ENCODE measurements at regions not wholly inside any gene's neighbourhood (a gene's known extent, or its start where the extent isn't known, plus 50 kb on each side); places are given as distances from the start of the nearest gene placed in this dataset.

DNA sequence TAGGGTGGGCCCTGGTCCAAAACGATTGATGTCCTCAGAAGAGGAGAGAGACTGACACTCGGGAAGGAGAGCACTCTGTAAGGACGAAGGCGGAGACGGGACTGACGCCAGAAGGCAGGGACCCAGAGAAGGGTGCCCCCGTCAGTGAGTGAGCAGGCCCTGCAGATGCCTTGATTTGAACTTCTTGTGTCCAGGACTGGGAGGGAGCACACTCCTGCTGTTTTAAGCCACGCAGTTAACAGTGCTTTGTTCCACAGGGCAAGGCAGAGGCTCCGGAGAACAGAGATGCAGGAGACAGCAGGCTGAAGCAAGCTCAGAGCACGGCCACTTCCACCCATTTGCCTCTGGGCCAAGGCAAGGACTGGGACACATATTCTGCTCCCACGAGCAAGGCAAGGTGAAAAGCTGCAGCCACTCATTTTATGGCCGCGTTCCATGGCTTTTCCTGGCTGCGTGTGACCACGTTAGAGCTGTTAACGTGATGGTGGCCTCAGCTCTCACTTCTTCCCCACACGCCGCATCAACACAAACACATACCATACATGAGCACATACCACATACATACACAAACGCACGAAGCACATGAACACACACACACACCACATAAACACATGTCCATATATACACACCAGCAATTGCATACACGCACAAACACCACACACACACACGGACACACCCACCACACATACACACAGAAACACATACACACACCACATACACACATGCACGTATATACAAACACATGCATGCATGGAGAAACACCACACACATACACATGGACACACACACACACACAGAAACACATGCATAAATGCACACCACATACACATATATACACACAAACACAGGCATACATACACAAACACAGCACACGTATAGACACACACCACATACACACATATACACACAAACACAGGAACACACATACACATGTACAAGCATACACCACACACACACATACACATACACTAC, 521.0 kb upstream of the MYT1L start (continued):
- TF ChIP-seq, protein P1, sequence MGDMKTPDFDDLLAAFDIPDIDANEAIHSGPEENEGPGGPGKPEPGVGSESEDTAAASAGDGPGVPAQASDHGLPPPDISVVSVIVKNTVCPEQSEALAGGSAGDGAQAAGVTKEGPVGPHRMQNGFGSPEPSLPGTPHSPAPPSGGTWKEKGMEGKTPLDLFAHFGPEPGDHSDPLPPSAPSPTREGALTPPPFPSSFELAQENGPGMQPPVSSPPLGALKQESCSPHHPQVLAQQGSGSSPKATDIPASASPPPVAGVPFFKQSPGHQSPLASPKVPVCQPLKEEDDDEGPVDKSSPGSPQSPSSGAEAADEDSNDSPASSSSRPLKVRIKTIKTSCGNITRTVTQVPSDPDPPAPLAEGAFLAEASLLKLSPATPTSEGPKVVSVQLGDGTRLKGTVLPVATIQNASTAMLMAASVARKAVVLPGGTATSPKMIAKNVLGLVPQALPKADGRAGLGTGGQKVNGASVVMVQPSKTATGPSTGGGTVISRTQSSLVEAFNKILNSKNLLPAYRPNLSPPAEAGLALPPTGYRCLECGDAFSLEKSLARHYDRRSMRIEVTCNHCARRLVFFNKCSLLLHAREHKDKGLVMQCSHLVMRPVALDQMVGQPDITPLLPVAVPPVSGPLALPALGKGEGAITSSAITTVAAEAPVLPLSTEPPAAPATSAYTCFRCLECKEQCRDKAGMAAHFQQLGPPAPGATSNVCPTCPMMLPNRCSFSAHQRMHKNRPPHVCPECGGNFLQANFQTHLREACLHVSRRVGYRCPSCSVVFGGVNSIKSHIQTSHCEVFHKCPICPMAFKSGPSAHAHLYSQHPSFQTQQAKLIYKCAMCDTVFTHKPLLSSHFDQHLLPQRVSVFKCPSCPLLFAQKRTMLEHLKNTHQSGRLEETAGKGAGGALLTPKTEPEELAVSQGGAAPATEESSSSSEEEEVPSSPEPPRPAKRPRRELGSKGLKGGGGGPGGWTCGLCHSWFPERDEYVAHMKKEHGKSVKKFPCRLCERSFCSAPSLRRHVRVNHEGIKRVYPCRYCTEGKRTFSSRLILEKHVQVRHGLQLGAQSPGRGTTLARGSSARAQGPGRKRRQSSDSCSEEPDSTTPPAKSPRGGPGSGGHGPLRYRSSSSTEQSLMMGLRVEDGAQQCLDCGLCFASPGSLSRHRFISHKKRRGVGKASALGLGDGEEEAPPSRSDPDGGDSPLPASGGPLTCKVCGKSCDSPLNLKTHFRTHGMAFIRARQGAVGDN (IDR thresholded peaks at IDR 0.05): no peak
- TF ChIP-seq, protein P2, sequence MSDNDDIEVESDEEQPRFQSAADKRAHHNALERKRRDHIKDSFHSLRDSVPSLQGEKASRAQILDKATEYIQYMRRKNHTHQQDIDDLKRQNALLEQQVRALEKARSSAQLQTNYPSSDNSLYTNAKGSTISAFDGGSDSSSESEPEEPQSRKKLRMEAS (IDR thresholded peaks at IDR 0.05; ENCODE audit: low read depth, low read length): no peak
- TF ChIP-seq TAF1 (IDR thresholded peaks at IDR 0.05; ENCODE audit: borderline replicate concordance, low read depth, low read length) (no peak), NR2F1 (conservative IDR thresholded peaks at IDR 0.05) (no peak), FOXM1 (IDR thresholded peaks at IDR 0.05; ENCODE audit: low read depth, low read length) (no peak), IKZF1 (conservative IDR thresholded peaks at IDR 0.05) (no peak), POLR2AphosphoS2 (IDR thresholded peaks at IDR 0.05; ENCODE audit: low read depth, low read length) (no peak), STAT1 (conservative IDR thresholded peaks at IDR 0.05) (no peak)
- TF ChIP-seq, protein P3, sequence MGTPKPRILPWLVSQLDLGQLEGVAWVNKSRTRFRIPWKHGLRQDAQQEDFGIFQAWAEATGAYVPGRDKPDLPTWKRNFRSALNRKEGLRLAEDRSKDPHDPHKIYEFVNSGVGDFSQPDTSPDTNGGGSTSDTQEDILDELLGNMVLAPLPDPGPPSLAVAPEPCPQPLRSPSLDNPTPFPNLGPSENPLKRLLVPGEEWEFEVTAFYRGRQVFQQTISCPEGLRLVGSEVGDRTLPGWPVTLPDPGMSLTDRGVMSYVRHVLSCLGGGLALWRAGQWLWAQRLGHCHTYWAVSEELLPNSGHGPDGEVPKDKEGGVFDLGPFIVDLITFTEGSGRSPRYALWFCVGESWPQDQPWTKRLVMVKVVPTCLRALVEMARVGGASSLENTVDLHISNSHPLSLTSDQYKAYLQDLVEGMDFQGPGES (IDR thresholded peaks at IDR 0.05): no peak
- TF ChIP-seq, protein P4, sequence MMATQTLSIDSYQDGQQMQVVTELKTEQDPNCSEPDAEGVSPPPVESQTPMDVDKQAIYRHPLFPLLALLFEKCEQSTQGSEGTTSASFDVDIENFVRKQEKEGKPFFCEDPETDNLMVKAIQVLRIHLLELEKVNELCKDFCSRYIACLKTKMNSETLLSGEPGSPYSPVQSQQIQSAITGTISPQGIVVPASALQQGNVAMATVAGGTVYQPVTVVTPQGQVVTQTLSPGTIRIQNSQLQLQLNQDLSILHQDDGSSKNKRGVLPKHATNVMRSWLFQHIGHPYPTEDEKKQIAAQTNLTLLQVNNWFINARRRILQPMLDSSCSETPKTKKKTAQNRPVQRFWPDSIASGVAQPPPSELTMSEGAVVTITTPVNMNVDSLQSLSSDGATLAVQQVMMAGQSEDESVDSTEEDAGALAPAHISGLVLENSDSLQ (IDR thresholded peaks at IDR 0.05): no peak
- TF ChIP-seq, protein P5, sequence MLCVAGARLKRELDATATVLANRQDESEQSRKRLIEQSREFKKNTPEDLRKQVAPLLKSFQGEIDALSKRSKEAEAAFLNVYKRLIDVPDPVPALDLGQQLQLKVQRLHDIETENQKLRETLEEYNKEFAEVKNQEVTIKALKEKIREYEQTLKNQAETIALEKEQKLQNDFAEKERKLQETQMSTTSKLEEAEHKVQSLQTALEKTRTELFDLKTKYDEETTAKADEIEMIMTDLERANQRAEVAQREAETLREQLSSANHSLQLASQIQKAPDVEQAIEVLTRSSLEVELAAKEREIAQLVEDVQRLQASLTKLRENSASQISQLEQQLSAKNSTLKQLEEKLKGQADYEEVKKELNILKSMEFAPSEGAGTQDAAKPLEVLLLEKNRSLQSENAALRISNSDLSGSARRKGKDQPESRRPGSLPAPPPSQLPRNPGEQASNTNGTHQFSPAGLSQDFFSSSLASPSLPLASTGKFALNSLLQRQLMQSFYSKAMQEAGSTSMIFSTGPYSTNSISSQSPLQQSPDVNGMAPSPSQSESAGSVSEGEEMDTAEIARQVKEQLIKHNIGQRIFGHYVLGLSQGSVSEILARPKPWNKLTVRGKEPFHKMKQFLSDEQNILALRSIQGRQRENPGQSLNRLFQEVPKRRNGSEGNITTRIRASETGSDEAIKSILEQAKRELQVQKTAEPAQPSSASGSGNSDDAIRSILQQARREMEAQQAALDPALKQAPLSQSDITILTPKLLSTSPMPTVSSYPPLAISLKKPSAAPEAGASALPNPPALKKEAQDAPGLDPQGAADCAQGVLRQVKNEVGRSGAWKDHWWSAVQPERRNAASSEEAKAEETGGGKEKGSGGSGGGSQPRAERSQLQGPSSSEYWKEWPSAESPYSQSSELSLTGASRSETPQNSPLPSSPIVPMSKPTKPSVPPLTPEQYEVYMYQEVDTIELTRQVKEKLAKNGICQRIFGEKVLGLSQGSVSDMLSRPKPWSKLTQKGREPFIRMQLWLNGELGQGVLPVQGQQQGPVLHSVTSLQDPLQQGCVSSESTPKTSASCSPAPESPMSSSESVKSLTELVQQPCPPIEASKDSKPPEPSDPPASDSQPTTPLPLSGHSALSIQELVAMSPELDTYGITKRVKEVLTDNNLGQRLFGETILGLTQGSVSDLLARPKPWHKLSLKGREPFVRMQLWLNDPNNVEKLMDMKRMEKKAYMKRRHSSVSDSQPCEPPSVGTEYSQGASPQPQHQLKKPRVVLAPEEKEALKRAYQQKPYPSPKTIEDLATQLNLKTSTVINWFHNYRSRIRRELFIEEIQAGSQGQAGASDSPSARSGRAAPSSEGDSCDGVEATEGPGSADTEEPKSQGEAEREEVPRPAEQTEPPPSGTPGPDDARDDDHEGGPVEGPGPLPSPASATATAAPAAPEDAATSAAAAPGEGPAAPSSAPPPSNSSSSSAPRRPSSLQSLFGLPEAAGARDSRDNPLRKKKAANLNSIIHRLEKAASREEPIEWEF (IDR thresholded peaks at IDR 0.05; ENCODE audit: insufficient replicate concordance, low read depth, low read length): no peak

All from GM12878 (cell line).